PC-9 (cell line): ENCODE measurements at regions not wholly inside any gene's neighbourhood (a gene's known extent, or its start where the extent isn't known, plus 50 kb on each side); places are given as distances from the start of the nearest gene placed in this dataset.
"Not testable (repeated sequence)": the region's sequence is repeated elsewhere in the genome, so short reads cannot be mapped to it uniquely, and the experiment has no call there.

Experiments
- BruUV-seq: library from RNA; stranded (reverse); fragments of 400-500 nt; replicated peaks from 2 replicates; lab custom pipeline; 2021; lab: Mats Ljungman, UMichigan
- CTCF ChIA-PET: fragments of 300-600 bp; sonication (Branson Sonifier 250); formaldehyde crosslinking; loops from one replicate; lab custom pipeline; 2022; ENCODE audit warnings: antibody characterized with exemption; lab: Charles Lee
- POLR2A ChIA-PET: fragments of 300-600 bp; sonication (Branson Sonifier 250); formaldehyde crosslinking; loops from one replicate; lab custom pipeline; 2022; ENCODE audit warnings: antibody characterized with exemption; ENCODE audit not compliant: unreplicated experiment; lab: Charles Lee
- DNase-seq, 2 experiments: peaks; one replicate each; pipeline versions ENCODE4 v3.0.0 to v3.0.0-alpha.2; 2015 to 2022; ENCODE audit warnings: mixed read lengths in 1 of 2
- H2AFZ ChIP-seq: fragments of 200-600 bp; sonication (generic); 2 replicates; pipeline ENCODE4 v1.8.1; 2017; ENCODE audit warnings: antibody characterized with exemption
- H3F3A ChIP-seq: fragments of 200-600 bp; sonication (generic); 2 replicates; pipeline ENCODE4 v1.8.1; 2017; ENCODE audit warnings: antibody characterized with exemption, mild to moderate bottlenecking, low read depth; ENCODE audit not compliant: insufficient read depth
- H3K27ac ChIP-seq: fragments of 200-600 bp; sonication (generic); 2 replicates; pipeline ENCODE4 v1.6.1; 2016; ENCODE audit warnings: mixed run types
- H3K27me3 ChIP-seq: fragments of 200-600 bp; sonication (generic); 2 replicates; pipeline ENCODE4 v1.6.1; 2016; ENCODE audit warnings: low read depth, mixed run types; ENCODE audit not compliant: insufficient read depth
- H3K36me3 ChIP-seq: fragments of 200-600 bp; sonication (generic); 2 replicates; pipeline ENCODE4 v1.6.1; 2016; ENCODE audit warnings: low read depth, mixed run types
- H3K4me1 ChIP-seq: fragments of 200-600 bp; sonication (generic); replicated peaks from 2 replicates; pipeline ENCODE4 v1.6.1; 2016; ENCODE audit warnings: mixed run types; ENCODE audit not compliant: insufficient read depth
- H3K4me2 ChIP-seq: fragments of 200-600 bp; sonication (generic); 2 replicates; pipeline ENCODE4 v1.6.1; 2017; ENCODE audit warnings: mixed run types
- H3K4me3 ChIP-seq: fragments of 200-600 bp; sonication (generic); 2 replicates; pipeline ENCODE4 v1.6.1; 2016; ENCODE audit warnings: mixed run types
- H3K79me2 ChIP-seq: fragments of 200-600 bp; sonication (generic); 2 replicates; pipeline ENCODE4 v1.6.1; 2017; ENCODE audit warnings: low read depth, mixed run types
- H3K9me2 ChIP-seq: fragments of 200-600 bp; sonication (generic); 2 replicates; pipeline ENCODE4 v1.8.1; 2017; ENCODE audit warnings: mild to moderate bottlenecking; ENCODE audit not compliant: insufficient read depth
- H3K9me3 ChIP-seq: fragments of 200-600 bp; sonication (generic); 2 replicates; pipeline ENCODE4 v1.8.1; 2016; ENCODE audit warnings: low read depth; ENCODE audit not compliant: insufficient read depth
- H4K20me1 ChIP-seq: fragments of 200-600 bp; sonication (generic); 2 replicates; pipeline ENCODE4 v1.8.1; 2017; ENCODE audit not compliant: insufficient read depth
- CTCF ChIP-seq: fragments of 200-600 bp; sonication (generic); conservative IDR thresholded peaks from 2 replicates; pipeline ENCODE4 v1.6.1; 2017; ENCODE audit warnings: mixed run types, antibody characterized with exemption, mild to moderate bottlenecking, moderate library complexity
- EZH2 ChIP-seq: fragments of 200-600 bp; sonication (generic); IDR thresholded peaks from 2 replicates; pipeline ENCODE4 v1.8.0; 2017; ENCODE audit warnings: antibody characterized with exemption, low read depth
- intact Hi-C: fragments of 100-400 bp; cut with micrococcal nuclease; formaldehyde crosslinking; loops from one replicate; pipeline ENCODE4 v1.10.0; 2022; ENCODE audit not compliant: unreplicated experiment

- H3K9me2 ChIP-seq = no peaks in the 10 kb centered on the region
- TF ChIP-seq EZH2 (no peak), CTCF (no peak)
- no peaks in the 10 kb centered on the region for H3K79me2 ChIP-seq
- no peak overlapping the region for H3K27ac ChIP-seq
- no peaks in the 10 kb centered on the region for H3K36me3 ChIP-seq
- no peaks in the 10 kb centered on the region for H3K27me3 ChIP-seq
- no peaks in the 10 kb centered on the region for H4K20me1 ChIP-seq
- H2AFZ ChIP-seq = no peak overlapping the region
- POLR2A ChIA-PET = no interaction called here
- intact Hi-C loops = no loop called here
- BruUV-seq = no TSS peak
- no peaks in the 10 kb centered on the region for H3F3A ChIP-seq
- CTCF ChIA-PET = no interaction called here
- no peak overlapping the region for H3K4me3 ChIP-seq
- H3K4me1 ChIP-seq = no peaks in the 10 kb centered on the region
- no peaks in the 10 kb centered on the region for H3K9me3 ChIP-seq
- no peak for DNase-seq
- H3K4me2 ChIP-seq = no peak overlapping the region
These were observed 307.6 kb upstream of the SLITRK3 start for GRCh38 chr3:165503825-165504224.

- no peaks in the 10 kb centered on the region for H3K36me3 ChIP-seq
- intact Hi-C loops = no loop called here
- H3K4me2 ChIP-seq = no peak overlapping the region
- ChIA-PET CTCF (no interaction called here), POLR2A (no interaction called here)
- no peaks in the 10 kb centered on the region for H3K79me2 ChIP-seq
- TF ChIP-seq EZH2 (no peak), CTCF (no peak)
- no peak for DNase-seq
- no peak overlapping the region for H3K4me3 ChIP-seq
- no peaks in the 10 kb centered on the region for H4K20me1 ChIP-seq
- H2AFZ ChIP-seq = no peak overlapping the region
- no peaks in the 10 kb centered on the region for H3K4me1 ChIP-seq
- no peaks in the 10 kb centered on the region for H3K27me3 ChIP-seq
- H3K27ac ChIP-seq = no peak overlapping the region
- BruUV-seq = no TSS peak
- H3K9me3 ChIP-seq = no peaks in the 10 kb centered on the region
- no peaks in the 10 kb centered on the region for H3K9me2 ChIP-seq
- no peaks in the 10 kb centered on the region for H3F3A ChIP-seq
These were observed 307.2 kb upstream of the SLITRK3 start for GRCh38 chr3:165503346-165503745.

DNA sequence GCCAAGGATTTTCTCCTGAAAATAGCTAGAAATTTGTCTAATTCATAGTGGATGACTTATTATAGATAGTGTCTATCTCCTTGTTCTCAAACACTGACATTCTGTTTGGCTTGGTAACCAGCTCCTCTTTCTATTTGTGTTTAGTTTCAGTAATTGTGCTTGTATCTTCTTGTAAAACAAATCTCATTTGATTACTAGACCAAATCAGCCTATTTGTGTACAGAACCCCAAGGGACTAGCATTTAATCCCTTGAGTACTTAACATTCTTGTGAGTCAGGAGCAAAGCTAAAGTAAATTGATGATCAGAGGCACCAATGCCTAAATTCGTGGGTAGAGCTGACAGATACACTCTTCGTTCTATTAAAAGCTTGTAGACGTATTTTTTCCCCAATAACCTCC, 306.5 kb upstream of the SLITRK3 start:
- TF ChIP-seq EZH2 = no peak
- no peak for TF ChIP-seq CTCF
- POLR2A ChIA-PET = no interaction called here
- no peaks in the 10 kb centered on the region for H4K20me1 ChIP-seq
- H3K9me2 ChIP-seq = peaks cover 1% of the 10 kb centered on the region; the same call in 1 of the 2 replicates
- no peaks in the 10 kb centered on the region for H3F3A ChIP-seq
- no peak for DNase-seq
- H3K9me3 ChIP-seq = no peaks in the 10 kb centered on the region
- no peak overlapping the region for H3K4me3 ChIP-seq
- CTCF ChIA-PET = no interaction called here
- H2AFZ ChIP-seq = no peak overlapping the region
- intact Hi-C loops = no loop called here
- no peaks in the 10 kb centered on the region for H3K79me2 ChIP-seq
- H3K4me2 ChIP-seq = no peak overlapping the region
- no peaks in the 10 kb centered on the region for H3K27me3 ChIP-seq
- H3K36me3 ChIP-seq = no peaks in the 10 kb centered on the region
- H3K27ac ChIP-seq = no peak overlapping the region
- no peaks in the 10 kb centered on the region for H3K4me1 ChIP-seq
- BruUV-seq = no TSS peak

DNA sequence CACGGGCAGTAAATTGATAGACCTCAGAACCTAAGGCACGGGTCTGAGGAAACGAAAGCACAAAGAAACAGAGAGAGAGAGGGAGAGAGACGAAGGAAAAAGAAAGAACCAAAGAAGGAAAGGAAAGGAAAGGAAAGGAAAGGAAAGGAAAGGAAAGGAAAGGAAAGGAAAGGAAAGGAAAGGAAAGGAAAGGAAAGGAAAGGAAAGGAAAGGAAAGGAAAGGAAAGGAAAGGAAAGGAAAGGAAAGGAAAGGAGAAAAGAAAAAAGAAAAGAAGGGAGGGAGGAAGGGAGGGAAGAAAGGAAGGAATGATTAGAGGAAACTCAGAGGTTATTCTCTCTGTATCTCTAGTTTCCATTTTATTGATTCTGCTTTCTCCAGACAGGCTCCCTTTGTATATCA, 302.6 kb upstream of the SLITRK3 start:
- BruUV-seq, intact Hi-C loops: not testable (repeated sequence)
- POLR2A ChIA-PET = interaction anchor here (0.9 kb wide), 1 partner anchor 1783 kb away, joined by 42 read pairs; no protein-coding TSS in a partner anchor

More for the DNA sequence above, 302.6 kb upstream of the SLITRK3 start:
- H3K4me3 ChIP-seq, H3K79me2 ChIP-seq, H3K36me3 ChIP-seq, H3K4me2 ChIP-seq, CTCF ChIA-PET, H4K20me1 ChIP-seq, H3K27me3 ChIP-seq, H3K4me1 ChIP-seq, H2AFZ ChIP-seq, DNase-seq, H3F3A ChIP-seq, H3K9me3 ChIP-seq, H3K9me2 ChIP-seq, H3K27ac ChIP-seq: not testable (repeated sequence)
